ENCODE measurements at regions not wholly inside any gene's neighbourhood (a gene's known extent, or its start where the extent isn't known, plus 50 kb on each side); places are given as distances from the start of the nearest gene placed in this dataset.

DNA sequence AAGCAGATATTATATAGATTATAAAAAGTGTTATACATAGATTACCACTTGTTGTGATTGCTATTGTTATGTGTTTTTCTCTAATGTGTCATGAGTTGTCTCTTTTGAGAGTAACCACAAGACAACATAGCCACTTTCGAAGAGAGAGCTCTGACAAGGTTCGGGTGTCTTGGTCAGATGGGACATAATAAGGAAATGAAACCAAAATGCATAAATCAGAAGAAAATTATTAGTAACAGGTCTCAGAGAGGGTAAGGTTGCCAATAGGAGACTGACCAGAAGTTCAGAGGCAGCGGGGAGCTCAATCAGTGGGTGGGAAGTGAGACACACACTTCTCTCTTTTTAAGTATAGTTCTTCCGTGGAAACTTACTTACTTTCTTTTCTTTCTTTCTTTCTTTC lies 639.2 kb upstream of the POT1 start:
- DNase-seq (ENCODE audit: low spot score) (no peak), ATAC-seq (ENCODE audit: low FRiP score) (no peak)
- TF ChIP-seq, protein P1, sequence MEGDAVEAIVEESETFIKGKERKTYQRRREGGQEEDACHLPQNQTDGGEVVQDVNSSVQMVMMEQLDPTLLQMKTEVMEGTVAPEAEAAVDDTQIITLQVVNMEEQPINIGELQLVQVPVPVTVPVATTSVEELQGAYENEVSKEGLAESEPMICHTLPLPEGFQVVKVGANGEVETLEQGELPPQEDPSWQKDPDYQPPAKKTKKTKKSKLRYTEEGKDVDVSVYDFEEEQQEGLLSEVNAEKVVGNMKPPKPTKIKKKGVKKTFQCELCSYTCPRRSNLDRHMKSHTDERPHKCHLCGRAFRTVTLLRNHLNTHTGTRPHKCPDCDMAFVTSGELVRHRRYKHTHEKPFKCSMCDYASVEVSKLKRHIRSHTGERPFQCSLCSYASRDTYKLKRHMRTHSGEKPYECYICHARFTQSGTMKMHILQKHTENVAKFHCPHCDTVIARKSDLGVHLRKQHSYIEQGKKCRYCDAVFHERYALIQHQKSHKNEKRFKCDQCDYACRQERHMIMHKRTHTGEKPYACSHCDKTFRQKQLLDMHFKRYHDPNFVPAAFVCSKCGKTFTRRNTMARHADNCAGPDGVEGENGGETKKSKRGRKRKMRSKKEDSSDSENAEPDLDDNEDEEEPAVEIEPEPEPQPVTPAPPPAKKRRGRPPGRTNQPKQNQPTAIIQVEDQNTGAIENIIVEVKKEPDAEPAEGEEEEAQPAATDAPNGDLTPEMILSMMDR (IDR thresholded peaks at IDR 0.05), result no peak

DNA sequence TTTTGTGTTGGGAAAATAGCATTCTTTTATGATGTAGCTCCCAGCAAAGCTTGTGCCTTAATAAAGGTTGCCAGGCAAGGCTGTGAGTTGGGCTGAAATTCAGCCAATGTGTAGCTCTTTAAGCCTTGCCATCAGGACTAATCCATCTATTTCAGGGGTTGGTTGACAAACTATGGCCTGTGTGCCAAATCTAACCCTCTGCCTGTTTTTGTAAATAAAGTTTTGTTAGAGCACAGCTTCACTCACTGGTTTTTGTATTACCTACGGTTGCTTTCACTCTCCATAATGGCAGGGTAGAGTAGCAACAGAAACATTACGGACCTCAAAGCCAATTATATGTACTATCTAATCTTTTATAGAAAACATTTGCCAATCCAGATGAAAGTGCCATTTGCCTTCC lies 638.1 kb upstream of the POT1 start:
- TF ChIP-seq, protein P1 (IDR thresholded peaks at IDR 0.05), result no peak
- DNase-seq (ENCODE audit: low spot score) (no peak), ATAC-seq (ENCODE audit: low FRiP score) (no peak)

DNA sequence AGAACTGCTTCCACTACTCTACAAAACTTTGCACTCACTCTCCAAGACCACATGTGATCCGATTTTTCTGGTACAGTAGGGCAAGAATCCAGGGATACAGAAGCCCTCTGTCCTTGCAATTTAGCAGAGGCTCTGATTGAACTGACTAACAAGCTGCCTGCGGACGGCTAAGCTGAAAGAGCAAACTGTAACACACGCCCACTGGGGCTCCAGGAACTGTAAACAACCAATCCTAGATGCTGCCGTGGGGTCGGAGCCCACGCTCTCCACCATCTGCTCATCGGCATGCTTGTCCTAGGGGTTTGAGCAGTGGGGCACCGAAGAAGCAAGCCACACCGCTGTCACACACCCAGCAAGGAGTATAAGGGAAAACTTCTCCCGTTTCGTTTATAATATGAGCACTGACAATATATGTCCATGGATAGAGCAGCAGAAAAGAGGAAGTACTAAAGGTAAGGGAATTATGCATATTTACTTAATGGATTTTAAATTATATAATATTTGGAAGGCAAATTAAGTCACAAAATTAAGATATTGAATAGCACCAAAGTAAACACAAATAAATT lies 634.4 kb upstream of the POT1 start:
- no peak for DNase-seq (ENCODE audit: low spot score)
- ATAC-seq (ENCODE audit: low FRiP score), result no peak
- TF ChIP-seq, protein P1 (IDR thresholded peaks at IDR 0.05), result no peak

- TF ChIP-seq, protein P1 (IDR thresholded peaks at IDR 0.05), result no peak
- ATAC-seq (ENCODE audit: low FRiP score) (no peak), DNase-seq (ENCODE audit: low spot score) (no peak)
These were observed 633.9 kb upstream of the POT1 start for GRCh38 chr7:125563557-125563956.

DNA sequence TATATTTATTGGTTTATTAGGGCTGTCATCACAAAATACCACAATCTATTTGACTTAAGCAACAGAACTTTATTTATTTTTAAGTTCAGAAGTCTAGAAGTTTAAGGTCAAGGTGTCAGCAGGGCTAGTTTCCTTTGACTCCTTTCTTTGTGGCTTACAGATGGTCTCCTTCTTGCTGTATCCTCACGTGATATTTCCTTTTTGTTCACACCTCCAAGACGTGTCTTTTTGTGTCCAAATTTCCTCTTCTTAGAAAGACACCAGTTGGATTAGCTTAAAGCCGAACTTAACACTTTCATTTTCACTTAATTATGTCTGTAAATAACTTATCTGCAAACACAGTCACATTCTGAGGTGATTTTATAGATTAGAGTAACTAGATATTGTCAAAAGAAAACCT lies 631.4 kb upstream of the POT1 start:
- ATAC-seq (ENCODE audit: low FRiP score), result no peak
- TF ChIP-seq, protein P1 (IDR thresholded peaks at IDR 0.05), result no peak
- DNase-seq (ENCODE audit: low spot score), result no peak

GRCh38 chr7:125559921-125560320 lies 630.3 kb upstream of the POT1 start:
- no peak for ATAC-seq (ENCODE audit: low FRiP score)
- TF ChIP-seq, protein P1 (IDR thresholded peaks at IDR 0.05), result no peak

GRCh38 chr7:125555916-125556315 lies 626.3 kb upstream of the POT1 start:
- no peak for ATAC-seq (ENCODE audit: low FRiP score)
- TF ChIP-seq, protein P1 (IDR thresholded peaks at IDR 0.05), result no peak
- DNase-seq (ENCODE audit: low spot score), result no peak

More at GRCh38 chr7:125559921-125560320, 630.3 kb upstream of the POT1 start:
- no peak for DNase-seq (ENCODE audit: low spot score)

Data from omental fat pad (tissue), 3 donors.